Skeletal muscle satellite cell (primary cell): ENCODE measurements at regions not wholly inside any gene's neighbourhood (a gene's known extent, or its start where the extent isn't known, plus 50 kb on each side); places are given as distances from the start of the nearest gene placed in this dataset.
"Not testable (repeated sequence)": the region's sequence is repeated elsewhere in the genome, so short reads cannot be mapped to it uniquely, and the experiment has no call there.

Experiments
- H3K27me3 ChIP-seq: 2 replicates; pipeline ENCODE4 v1.7.0; 2013; ENCODE audit warnings: low read length; ENCODE audit not compliant: control insufficient read depth, insufficient read depth
- H3K36me3 ChIP-seq: 2 replicates; pipeline ENCODE4 v1.7.0; 2013; ENCODE audit warnings: mild to moderate bottlenecking, control low read depth, low read length; ENCODE audit not compliant: insufficient read depth
- H3K4me1 ChIP-seq: 2 replicates; pipeline ENCODE4 v1.7.0; 2013; ENCODE audit warnings: low read length; ENCODE audit not compliant: control insufficient read depth, insufficient read depth
- H3K4me2 ChIP-seq: 2 replicates; pipeline ENCODE4 v1.7.0; 2013; ENCODE audit warnings: mild to moderate bottlenecking, low read length
- H3K4me3 ChIP-seq: 2 replicates; pipeline ENCODE4 v1.7.0; 2013; ENCODE audit warnings: low read length
- H3K9ac ChIP-seq: 2 replicates; pipeline ENCODE4 v1.7.0; 2013; ENCODE audit warnings: mild to moderate bottlenecking, low read depth, low read length, moderate library complexity
- H3K9me3 ChIP-seq: replicated peaks from 2 replicates; pipeline ENCODE4 v1.7.0; 2013; ENCODE audit warnings: mild to moderate bottlenecking, control low read depth, low read length

- not testable (repeated sequence) for H3K27me3 ChIP-seq, H3K4me3 ChIP-seq, H3K4me2 ChIP-seq, H3K4me1 ChIP-seq, H3K36me3 ChIP-seq, H3K9ac ChIP-seq
- H3K9me3 ChIP-seq, result peaks cover 13% of the 10 kb centered on the region
These were observed 850.7 kb downstream of the TBC1D22A start for GRCh38 chr22:47613181-47613580.

GRCh38 chr22:47612311-47612910 lies 850.0 kb downstream of the TBC1D22A start:
- Histone ChIP-seq H3K9ac (no peak overlapping the region), H3K36me3 (no peaks in the 10 kb centered on the region), H3K27me3 (no peaks in the 10 kb centered on the region), H3K4me2 (no peak overlapping the region), H3K4me1 (no peaks in the 10 kb centered on the region), H3K4me3 (no peak overlapping the region), H3K9me3 (peaks cover 13% of the 10 kb centered on the region)

- no peak overlapping the region for H3K9ac ChIP-seq
- H3K27me3 ChIP-seq, result no peaks in the 10 kb centered on the region
- no peak overlapping the region for H3K4me3 ChIP-seq
- no peaks in the 10 kb centered on the region for H3K36me3 ChIP-seq
- no peak overlapping the region for H3K4me2 ChIP-seq
- H3K4me1 ChIP-seq, result no peaks in the 10 kb centered on the region
- peaks cover 12% of the 10 kb centered on the region for H3K9me3 ChIP-seq
These were observed 848.3 kb downstream of the TBC1D22A start for GRCh38 chr22:47610764-47611163.

GRCh38 chr22:47610281-47610680 lies 847.8 kb downstream of the TBC1D22A start:
- peaks cover 7% of the 10 kb centered on the region for H3K9me3 ChIP-seq
- no peak overlapping the region for H3K9ac ChIP-seq
- H3K27me3 ChIP-seq, result no peaks in the 10 kb centered on the region
- H3K4me2 ChIP-seq, result no peak overlapping the region
- H3K4me3 ChIP-seq, result no peak overlapping the region
- no peaks in the 10 kb centered on the region for H3K36me3 ChIP-seq
- no peaks in the 10 kb centered on the region for H3K4me1 ChIP-seq

- H3K36me3 ChIP-seq, result no peaks in the 10 kb centered on the region
- H3K4me2 ChIP-seq, result no peak overlapping the region
- H3K27me3 ChIP-seq, result no peaks in the 10 kb centered on the region
- peaks cover 4% of the 10 kb centered on the region for H3K9me3 ChIP-seq
- no peaks in the 10 kb centered on the region for H3K4me1 ChIP-seq
- H3K9ac ChIP-seq, result no peak overlapping the region
- H3K4me3 ChIP-seq, result no peak overlapping the region
These were observed 847.2 kb downstream of the TBC1D22A start for GRCh38 chr22:47609653-47610052.

GRCh38 chr22:47608421-47608820 lies 846.0 kb downstream of the TBC1D22A start:
- no peak overlapping the region for H3K9ac ChIP-seq
- H3K4me1 ChIP-seq, result no peaks in the 10 kb centered on the region
- H3K4me3 ChIP-seq, result no peak overlapping the region
- no peak overlapping the region for H3K4me2 ChIP-seq
- no peaks in the 10 kb centered on the region for H3K36me3 ChIP-seq
- peaks cover 4% of the 10 kb centered on the region for H3K9me3 ChIP-seq
- no peaks in the 10 kb centered on the region for H3K27me3 ChIP-seq

- no peaks in the 10 kb centered on the region for H3K27me3 ChIP-seq
- H3K36me3 ChIP-seq, result no peaks in the 10 kb centered on the region
- no peaks in the 10 kb centered on the region for H3K4me1 ChIP-seq
- H3K4me2 ChIP-seq, result no peak overlapping the region
- no peak overlapping the region for H3K9ac ChIP-seq
- H3K9me3 ChIP-seq, result peaks cover 9% of the 10 kb centered on the region
- no peak overlapping the region for H3K4me3 ChIP-seq
These were observed 845.0 kb downstream of the TBC1D22A start for GRCh38 chr22:47607486-47607885.

GRCh38 chr22:47606426-47606825 lies 844.0 kb downstream of the TBC1D22A start:
- Histone ChIP-seq H3K4me1 (no peaks in the 10 kb centered on the region), H3K36me3 (no peaks in the 10 kb centered on the region)

GRCh38 chr22:47605886-47606285 lies 843.4 kb downstream of the TBC1D22A start:
- Histone ChIP-seq H3K36me3 (no peaks in the 10 kb centered on the region), H3K9ac (no peak overlapping the region), H3K4me2 (no peak overlapping the region), H3K9me3 (peaks cover 11% of the 10 kb centered on the region), H3K27me3 (no peaks in the 10 kb centered on the region), H3K4me1 (no peaks in the 10 kb centered on the region), H3K4me3 (no peak overlapping the region)

More at GRCh38 chr22:47606426-47606825, 844.0 kb downstream of the TBC1D22A start:
- Histone ChIP-seq H3K9ac (no peak overlapping the region), H3K4me3 (no peak overlapping the region), H3K4me2 (no peak overlapping the region), H3K9me3 (peaks cover 9% of the 10 kb centered on the region), H3K27me3 (no peaks in the 10 kb centered on the region)

- Histone ChIP-seq H3K9ac (no peak overlapping the region), H3K9me3 (peaks cover 11% of the 10 kb centered on the region), H3K4me2 (no peak overlapping the region), H3K4me3 (no peak overlapping the region), H3K36me3 (no peaks in the 10 kb centered on the region), H3K4me1 (no peaks in the 10 kb centered on the region), H3K27me3 (no peaks in the 10 kb centered on the region)
These were observed 843.0 kb downstream of the TBC1D22A start for GRCh38 chr22:47605441-47605840.

GRCh38 chr22:47604563-47604962 lies 842.1 kb downstream of the TBC1D22A start:
- no peak overlapping the region for H3K4me2 ChIP-seq
- H3K4me1 ChIP-seq, result no peaks in the 10 kb centered on the region
- no peaks in the 10 kb centered on the region for H3K27me3 ChIP-seq
- no peak overlapping the region for H3K4me3 ChIP-seq
- H3K9me3 ChIP-seq, result peaks cover 11% of the 10 kb centered on the region
- H3K36me3 ChIP-seq, result no peaks in the 10 kb centered on the region
- H3K9ac ChIP-seq, result no peak overlapping the region

- Histone ChIP-seq H3K9ac (no peak overlapping the region), H3K27me3 (no peaks in the 10 kb centered on the region), H3K4me3 (no peak overlapping the region), H3K4me2 (no peak overlapping the region), H3K4me1 (no peaks in the 10 kb centered on the region), H3K9me3 (peaks cover 11% of the 10 kb centered on the region), H3K36me3 (no peaks in the 10 kb centered on the region)
These were observed 840.3 kb downstream of the TBC1D22A start for GRCh38 chr22:47602732-47603131.
